ENCODE measurements at regions not wholly inside any gene's neighbourhood (a gene's known extent, or its start where the extent isn't known, plus 50 kb on each side); places are given as distances from the start of the nearest gene placed in this dataset.

- H3K4me3 Mint-ChIP-seq: no peak overlapping the region
- peak overlapping the region in 1 of 2 donors; percentile 34 for H3K27ac Mint-ChIP-seq
- H3K4me3 ChIP-seq (ENCODE audit: control insufficient read depth in 1 of 2, extremely low read depth in 1 of 2, low read length in 1 of 2): no peak overlapping the region
- CTCF ChIA-PET: interaction anchor here in 1 of 2 donors (0.7 to 1.9 kb wide), 3 partner anchors 83 to 98 kb away, joined by 3 to 6 read pairs (median 5); no protein-coding TSS in a partner anchor
- H3K9me3 Mint-ChIP-seq: no peaks in the 10 kb centered on the region
- WGBS (ENCODE audit: insufficient coverage): no CpG with 5 or more reads among the region's 12 CpGs
- no peaks in the 10 kb centered on the region for H3K36me3 ChIP-seq (ENCODE audit: control insufficient read depth in 2 of 2, extremely low read depth in 1 of 2, insufficient read depth in 1 of 2, low read length in 1 of 2)
- DNase-seq (peak in 7 of 35 experiments; percentile 6 to 49 (median 27)), ATAC-seq (replicated peaks in 1 of 4) (peak in 1 of 4 experiments; percentile 35)
- POLR2A ChIA-PET: interaction anchor here in 1 of 2 donors (0.7 kb wide), 1 partner anchor 9 kb away, joined by 3 read pairs; no protein-coding TSS in a partner anchor
- H3K9me3 ChIP-seq: no peaks in the 10 kb centered on the region
- no peaks in the 10 kb centered on the region for H3K27me3 Mint-ChIP-seq
- peaks cover 0 to 2% of the 10 kb centered on the region in 2 experiments for H3K4me1 ChIP-seq (ENCODE audit: control insufficient read depth in 1 of 2, extremely low read depth in 1 of 2, insufficient read depth in 2 of 2, low read length in 2 of 2)
- peak overlapping the region; percentile 58 for H3K27ac ChIP-seq (ENCODE audit: low read length)
- H3K36me3 Mint-ChIP-seq: no peaks in the 10 kb centered on the region
- H3K27me3 ChIP-seq (replicated peaks in 1 of 2; ENCODE audit: control insufficient read depth in 2 of 2, extremely low read depth in 1 of 2, insufficient read depth in 2 of 2, low read length in 1 of 2): no peaks in the 10 kb centered on the region
- peaks cover 0 to 36% (median 0%) of the 10 kb centered on the region in 3 donors for H3K4me1 Mint-ChIP-seq
Observed at GRCh38 chr14:22472935-22473854, 115.8 kb downstream of the DAD1 start.

- H3K27ac ChIP-seq (ENCODE audit: low read length): peak overlapping the region; percentile 58
- ChIA-PET CTCF (interaction anchor here in 1 of 2 donors (0.7 to 1.9 kb wide), 3 partner anchors 82 to 99 kb away, joined by 3 to 6 read pairs (median 5); no protein-coding TSS in a partner anchor), POLR2A (no interaction called here)
- DNase-seq (no peak), ATAC-seq (replicated peaks in 1 of 4) (no peak)
- H3K4me1 ChIP-seq (ENCODE audit: control insufficient read depth in 1 of 2, extremely low read depth in 1 of 2, insufficient read depth in 2 of 2, low read length in 2 of 2): peaks cover 0 to 2% of the 10 kb centered on the region in 2 experiments
- Mint-ChIP-seq H3K4me1 (peaks cover 0 to 34% (median 0%) of the 10 kb centered on the region in 3 donors), H3K9me3 (no peaks in the 10 kb centered on the region), H3K4me3 (no peak overlapping the region), H3K27ac (no peak overlapping the region), H3K36me3 (no peaks in the 10 kb centered on the region), H3K27me3 (no peaks in the 10 kb centered on the region)
- no peak overlapping the region for H3K4me3 ChIP-seq (ENCODE audit: control insufficient read depth in 1 of 2, extremely low read depth in 1 of 2, low read length in 1 of 2)
- H3K27me3 ChIP-seq (replicated peaks in 1 of 2; ENCODE audit: control insufficient read depth in 2 of 2, extremely low read depth in 1 of 2, insufficient read depth in 2 of 2, low read length in 1 of 2): no peaks in the 10 kb centered on the region
- WGBS (ENCODE audit: insufficient coverage): no CpG with 5 or more reads among the region's 2 CpGs
- H3K36me3 ChIP-seq (ENCODE audit: control insufficient read depth in 2 of 2, extremely low read depth in 1 of 2, insufficient read depth in 1 of 2, low read length in 1 of 2): no peaks in the 10 kb centered on the region
- H3K9me3 ChIP-seq: no peaks in the 10 kb centered on the region
Observed at GRCh38 chr14:22472466-22472865, 116.6 kb downstream of the DAD1 start.

- Histone ChIP-seq H3K27ac (ENCODE audit: low read length) (no peak overlapping the region), H3K36me3 (ENCODE audit: control insufficient read depth in 2 of 2, extremely low read depth in 1 of 2, insufficient read depth in 1 of 2, low read length in 1 of 2) (no peaks in the 10 kb centered on the region), H3K4me3 (ENCODE audit: control insufficient read depth in 1 of 2, extremely low read depth in 1 of 2, low read length in 1 of 2) (no peak overlapping the region), H3K9me3 (no peaks in the 10 kb centered on the region), H3K4me1 (ENCODE audit: control insufficient read depth in 1 of 2, extremely low read depth in 1 of 2, insufficient read depth in 2 of 2, low read length in 2 of 2) (peaks cover 0 to 2% of the 10 kb centered on the region in 2 experiments), H3K27me3 (replicated peaks in 1 of 2; ENCODE audit: control insufficient read depth in 2 of 2, extremely low read depth in 1 of 2, insufficient read depth in 2 of 2, low read length in 1 of 2) (no peaks in the 10 kb centered on the region)
- no peak for DNase-seq
- H3K27me3 Mint-ChIP-seq: no peaks in the 10 kb centered on the region
- H3K36me3 Mint-ChIP-seq: no peaks in the 10 kb centered on the region
- peak overlapping the region in 1 of 2 donors; percentile 15 for H3K27ac Mint-ChIP-seq
- POLR2A ChIA-PET: no interaction called here
- no peaks in the 10 kb centered on the region for H3K9me3 Mint-ChIP-seq
- CTCF ChIA-PET: interaction anchor here (1.1 to 1.9 kb wide), 5 partner anchors 9 to 99 kb away, joined by 3 to 8 read pairs (median 4); no protein-coding TSS in a partner anchor
- WGBS (ENCODE audit: insufficient coverage): no CpG with 5 or more reads among the region's 7 CpGs
- no peak for ATAC-seq (replicated peaks in 1 of 4)
- no peak overlapping the region for H3K4me3 Mint-ChIP-seq
- H3K4me1 Mint-ChIP-seq: peaks cover 0 to 30% (median 0%) of the 10 kb centered on the region in 3 donors
Observed at GRCh38 chr14:22471545-22472121, 117.4 kb downstream of the DAD1 start.

GRCh38 chr14:22469538-22470303 is 119.3 kb downstream of the DAD1 start:
- H3K9me3 Mint-ChIP-seq: no peaks in the 10 kb centered on the region
- H3K4me3 ChIP-seq (ENCODE audit: control insufficient read depth in 1 of 2, extremely low read depth in 1 of 2, low read length in 1 of 2): no peak overlapping the region
- peak overlapping the region; percentile 44 to 84 for H3K27ac Mint-ChIP-seq
- no peaks in the 10 kb centered on the region for H3K27me3 ChIP-seq (replicated peaks in 1 of 2; ENCODE audit: control insufficient read depth in 2 of 2, extremely low read depth in 1 of 2, insufficient read depth in 2 of 2, low read length in 1 of 2)
- H3K36me3 Mint-ChIP-seq: no peaks in the 10 kb centered on the region
- DNase-seq (no peak), ATAC-seq (replicated peaks in 1 of 4) (no peak)
- WGBS (ENCODE audit: insufficient coverage): no CpG with 5 or more reads among the region's 8 CpGs
- H3K4me1 ChIP-seq (ENCODE audit: control insufficient read depth in 1 of 2, extremely low read depth in 1 of 2, insufficient read depth in 2 of 2, low read length in 2 of 2): peaks cover 0 to 2% of the 10 kb centered on the region in 2 experiments
- H3K4me3 Mint-ChIP-seq: peak overlapping the region; percentile 50 to 66 (median 56)
- no peaks in the 10 kb centered on the region for H3K9me3 ChIP-seq
- POLR2A ChIA-PET: no interaction called here
- H3K27ac ChIP-seq (ENCODE audit: low read length): peak overlapping the region; percentile 38
- CTCF ChIA-PET: no interaction called here
- H3K27me3 Mint-ChIP-seq: no peaks in the 10 kb centered on the region
- H3K36me3 ChIP-seq (ENCODE audit: control insufficient read depth in 2 of 2, extremely low read depth in 1 of 2, insufficient read depth in 1 of 2, low read length in 1 of 2): no peaks in the 10 kb centered on the region
- peaks cover 0 to 26% (median 0%) of the 10 kb centered on the region in 3 donors for H3K4me1 Mint-ChIP-seq

- H3K27ac Mint-ChIP-seq: peak overlapping the region in 1 of 2 donors; percentile 84
- CTCF ChIA-PET: no interaction called here
- no peaks in the 10 kb centered on the region for H3K36me3 ChIP-seq (ENCODE audit: control insufficient read depth in 2 of 2, extremely low read depth in 1 of 2, insufficient read depth in 1 of 2, low read length in 1 of 2)
- DNase-seq (no peak), ATAC-seq (replicated peaks in 1 of 4) (no peak)
- no peak overlapping the region for H3K4me3 ChIP-seq (ENCODE audit: control insufficient read depth in 1 of 2, extremely low read depth in 1 of 2, low read length in 1 of 2)
- peak overlapping the region; percentile 50 to 66 (median 56) for H3K4me3 Mint-ChIP-seq
- peaks cover 0 to 27% (median 0%) of the 10 kb centered on the region in 3 donors for H3K4me1 Mint-ChIP-seq
- WGBS (ENCODE audit: insufficient coverage): no CpG with 5 or more reads among the region's 2 CpGs
- peak overlapping the region; percentile 38 for H3K27ac ChIP-seq (ENCODE audit: low read length)
- H3K27me3 ChIP-seq (replicated peaks in 1 of 2; ENCODE audit: control insufficient read depth in 2 of 2, extremely low read depth in 1 of 2, insufficient read depth in 2 of 2, low read length in 1 of 2): no peaks in the 10 kb centered on the region
- no peaks in the 10 kb centered on the region for H3K9me3 Mint-ChIP-seq
- no peaks in the 10 kb centered on the region for H3K36me3 Mint-ChIP-seq
- H3K9me3 ChIP-seq: no peaks in the 10 kb centered on the region
- H3K4me1 ChIP-seq (ENCODE audit: control insufficient read depth in 1 of 2, extremely low read depth in 1 of 2, insufficient read depth in 2 of 2, low read length in 2 of 2): peaks cover 0 to 2% of the 10 kb centered on the region in 2 experiments
- POLR2A ChIA-PET: no interaction called here
- no peaks in the 10 kb centered on the region for H3K27me3 Mint-ChIP-seq
Observed at GRCh38 chr14:22468830-22469229, 120.2 kb downstream of the DAD1 start.

- Mint-ChIP-seq H3K27me3 (no peaks in the 10 kb centered on the region), H3K4me3 (no peak overlapping the region), H3K9me3 (no peaks in the 10 kb centered on the region), H3K4me1 (peaks cover 0 to 21% (median 0%) of the 10 kb centered on the region in 3 donors), H3K36me3 (no peaks in the 10 kb centered on the region), H3K27ac (no peak overlapping the region)
- H3K27me3 ChIP-seq (replicated peaks in 1 of 2; ENCODE audit: control insufficient read depth in 2 of 2, extremely low read depth in 1 of 2, insufficient read depth in 2 of 2, low read length in 1 of 2): no peaks in the 10 kb centered on the region
- H3K4me3 ChIP-seq (ENCODE audit: control insufficient read depth in 1 of 2, extremely low read depth in 1 of 2, low read length in 1 of 2): no peak overlapping the region
- no CpG with 5 or more reads among the region's 4 CpGs for WGBS (ENCODE audit: insufficient coverage)
- H3K4me1 ChIP-seq (ENCODE audit: control insufficient read depth in 1 of 2, extremely low read depth in 1 of 2, insufficient read depth in 2 of 2, low read length in 2 of 2): peaks cover 0 to 2% of the 10 kb centered on the region in 2 experiments
- no peak for DNase-seq
- H3K27ac ChIP-seq (ENCODE audit: low read length): no peak overlapping the region
- no peaks in the 10 kb centered on the region for H3K36me3 ChIP-seq (ENCODE audit: control insufficient read depth in 2 of 2, extremely low read depth in 1 of 2, insufficient read depth in 1 of 2, low read length in 1 of 2)
- ATAC-seq (replicated peaks in 1 of 4): no peak
- H3K9me3 ChIP-seq: no peaks in the 10 kb centered on the region
- CTCF ChIA-PET: no interaction called here
- POLR2A ChIA-PET: no interaction called here
Observed at GRCh38 chr14:22466491-22466890, 122.5 kb downstream of the DAD1 start.

Data from T-cell (primary cell).